ENCODE measurements at regions not wholly inside any gene's neighbourhood (a gene's known extent, or its start where the extent isn't known, plus 50 kb on each side); places are given as distances from the start of the nearest gene placed in this dataset.

DNA sequence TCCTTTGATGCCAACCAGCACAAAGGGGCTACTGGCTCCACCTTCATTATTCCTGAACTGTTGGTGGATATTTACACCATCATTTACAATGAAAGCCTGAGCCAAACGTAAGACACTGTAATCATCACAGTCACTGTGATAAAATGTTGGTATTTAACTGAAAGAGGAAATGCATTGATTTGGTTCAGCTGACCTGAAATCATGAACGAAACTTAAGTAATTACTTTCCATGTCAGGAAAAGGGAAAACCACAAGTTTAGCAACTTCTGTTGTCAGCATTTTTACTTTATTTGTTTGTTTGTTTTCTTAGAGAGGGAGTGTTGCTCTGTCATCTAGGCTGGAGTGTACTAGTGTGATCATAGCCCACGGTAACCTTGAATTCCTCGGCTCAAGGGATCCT lies 247.8 kb upstream of the FAM47A start:
- peaks cover 0 to under 1% of the 10 kb centered on the region in 2 donors for H3K9me3 ChIP-seq
- TF ChIP-seq POLR2AphosphoS5 (IDR thresholded peaks at IDR 0.05) = no peak
- TF ChIP-seq, protein P1, sequence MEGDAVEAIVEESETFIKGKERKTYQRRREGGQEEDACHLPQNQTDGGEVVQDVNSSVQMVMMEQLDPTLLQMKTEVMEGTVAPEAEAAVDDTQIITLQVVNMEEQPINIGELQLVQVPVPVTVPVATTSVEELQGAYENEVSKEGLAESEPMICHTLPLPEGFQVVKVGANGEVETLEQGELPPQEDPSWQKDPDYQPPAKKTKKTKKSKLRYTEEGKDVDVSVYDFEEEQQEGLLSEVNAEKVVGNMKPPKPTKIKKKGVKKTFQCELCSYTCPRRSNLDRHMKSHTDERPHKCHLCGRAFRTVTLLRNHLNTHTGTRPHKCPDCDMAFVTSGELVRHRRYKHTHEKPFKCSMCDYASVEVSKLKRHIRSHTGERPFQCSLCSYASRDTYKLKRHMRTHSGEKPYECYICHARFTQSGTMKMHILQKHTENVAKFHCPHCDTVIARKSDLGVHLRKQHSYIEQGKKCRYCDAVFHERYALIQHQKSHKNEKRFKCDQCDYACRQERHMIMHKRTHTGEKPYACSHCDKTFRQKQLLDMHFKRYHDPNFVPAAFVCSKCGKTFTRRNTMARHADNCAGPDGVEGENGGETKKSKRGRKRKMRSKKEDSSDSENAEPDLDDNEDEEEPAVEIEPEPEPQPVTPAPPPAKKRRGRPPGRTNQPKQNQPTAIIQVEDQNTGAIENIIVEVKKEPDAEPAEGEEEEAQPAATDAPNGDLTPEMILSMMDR (IDR thresholded peaks at IDR 0.05) = no peak
- no peak for TF ChIP-seq POLR2A (IDR thresholded peaks at IDR 0.05)
- intact Hi-C loops (cut with DNase I; ENCODE audit: low total_unique reads) = no loop called here

DNA sequence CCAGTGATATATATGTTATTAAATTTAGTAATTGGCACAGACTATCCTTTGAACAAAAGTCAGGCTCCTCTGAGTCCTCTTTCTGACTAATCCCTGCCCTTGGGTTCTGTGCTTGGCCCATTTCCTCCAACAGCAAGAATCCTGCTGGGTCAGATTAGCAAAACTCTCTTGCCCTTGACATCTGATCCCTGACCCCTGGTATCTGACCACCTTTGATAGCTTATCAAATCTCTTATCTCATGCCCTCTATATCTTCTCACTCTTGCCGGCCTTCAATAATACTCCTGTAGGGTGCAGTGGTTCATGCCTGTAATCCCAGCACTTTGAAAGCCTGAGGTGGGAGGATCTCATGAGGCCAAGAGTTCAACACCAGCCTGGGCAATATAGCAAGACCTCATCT lies 245.5 kb upstream of the FAM47A start:
- Histone ChIP-seq H3K9me3 (peaks cover 0 to 7% of the 10 kb centered on the region in 2 donors), H3K36me3 (no peaks in the 10 kb centered on the region), H3K27ac (no peak overlapping the region), H3K27me3 (peaks cover 0 to 7% of the 10 kb centered on the region in 2 donors), H3K4me1 (no peaks in the 10 kb centered on the region), H3K4me3 (no peak overlapping the region)
- DNase-seq (ENCODE audit: low spot score in 2 of 2) = no peak
- TF ChIP-seq, protein P1 (IDR thresholded peaks at IDR 0.05) = no peak
- TF ChIP-seq POLR2AphosphoS5 (IDR thresholded peaks at IDR 0.05) = no peak
- no peak for TF ChIP-seq POLR2A (IDR thresholded peaks at IDR 0.05)
- intact Hi-C loops (cut with DNase I; ENCODE audit: low total_unique reads) = no loop called here

More for the DNA sequence above, 247.8 kb upstream of the FAM47A start:
- Histone ChIP-seq H3K27ac (no peak overlapping the region), H3K4me3 (no peak overlapping the region), H3K36me3 (no peaks in the 10 kb centered on the region), H3K27me3 (peaks cover 0 to 7% of the 10 kb centered on the region in 2 donors), H3K4me1 (no peaks in the 10 kb centered on the region)
- DNase-seq (ENCODE audit: low spot score in 2 of 2) = no peak

DNA sequence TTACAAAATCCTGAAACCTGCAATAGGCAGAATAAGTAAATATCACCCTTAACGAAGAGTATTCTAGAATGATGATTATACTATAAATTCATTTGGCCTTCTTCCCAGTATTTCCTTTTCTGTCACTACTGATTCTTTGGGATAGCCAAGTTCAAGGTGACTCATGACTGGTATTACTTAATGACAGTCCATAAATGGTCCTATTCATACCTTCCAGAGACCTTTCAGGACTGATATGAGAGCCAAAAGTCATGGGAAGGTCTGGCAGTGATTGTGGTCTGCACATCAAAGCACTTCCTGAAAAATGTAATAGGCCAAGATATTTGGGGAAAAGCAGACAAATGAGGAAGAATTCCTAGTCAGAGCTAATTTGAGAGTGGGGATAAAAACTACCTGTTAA lies 239.6 kb upstream of the FAM47A start:
- Histone ChIP-seq H3K27me3 (peaks cover 0 to 3% of the 10 kb centered on the region in 2 donors), H3K27ac (no peak overlapping the region), H3K4me1 (no peaks in the 10 kb centered on the region), H3K4me3 (no peak overlapping the region), H3K36me3 (no peaks in the 10 kb centered on the region), H3K9me3 (peaks cover 0 to 13% of the 10 kb centered on the region in 2 donors)
- no peak for DNase-seq (ENCODE audit: low spot score in 2 of 2)
- no peak for TF ChIP-seq POLR2AphosphoS5 (IDR thresholded peaks at IDR 0.05)
- TF ChIP-seq POLR2A (IDR thresholded peaks at IDR 0.05) = no peak
- TF ChIP-seq, protein P1 (IDR thresholded peaks at IDR 0.05) = no peak
- intact Hi-C loops (cut with DNase I; ENCODE audit: low total_unique reads) = no loop called here

DNA sequence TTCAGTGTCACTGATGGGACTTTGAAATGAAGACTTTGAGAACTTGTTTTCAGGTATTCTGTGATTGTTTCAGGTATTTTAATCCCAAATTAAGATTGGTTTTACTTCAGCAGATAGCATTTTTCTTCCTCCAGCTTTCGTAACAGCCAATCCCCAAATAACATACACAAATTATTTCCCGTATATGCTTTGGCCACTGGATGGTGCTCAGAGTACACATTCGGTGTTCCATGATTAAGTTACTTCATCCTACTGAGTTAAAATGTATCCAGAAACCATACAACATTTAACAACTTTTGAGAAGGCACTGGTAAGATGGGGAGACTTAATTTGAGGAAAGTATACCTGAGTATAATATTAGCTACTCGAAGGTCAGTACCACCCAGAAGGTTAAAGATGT lies 233.4 kb upstream of the FAM47A start:
- Histone ChIP-seq H3K4me3 (no peak overlapping the region), H3K27me3 (no peaks in the 10 kb centered on the region), H3K4me1 (no peaks in the 10 kb centered on the region), H3K36me3 (no peaks in the 10 kb centered on the region), H3K27ac (no peak overlapping the region), H3K9me3 (peaks cover 0 to 6% of the 10 kb centered on the region in 2 donors)
- intact Hi-C loops (cut with DNase I; ENCODE audit: low total_unique reads) = loop anchor here (2.0 kb wide), 1 partner anchor 47 kb away; no protein-coding TSS in a partner anchor
- no peak for DNase-seq (ENCODE audit: low spot score in 2 of 2)
- TF ChIP-seq, protein P1 (IDR thresholded peaks at IDR 0.05) = peak in 1 of 3 donors; percentile 30
- no peak for TF ChIP-seq POLR2A (IDR thresholded peaks at IDR 0.05)
- no peak for TF ChIP-seq POLR2AphosphoS5 (IDR thresholded peaks at IDR 0.05)

DNA sequence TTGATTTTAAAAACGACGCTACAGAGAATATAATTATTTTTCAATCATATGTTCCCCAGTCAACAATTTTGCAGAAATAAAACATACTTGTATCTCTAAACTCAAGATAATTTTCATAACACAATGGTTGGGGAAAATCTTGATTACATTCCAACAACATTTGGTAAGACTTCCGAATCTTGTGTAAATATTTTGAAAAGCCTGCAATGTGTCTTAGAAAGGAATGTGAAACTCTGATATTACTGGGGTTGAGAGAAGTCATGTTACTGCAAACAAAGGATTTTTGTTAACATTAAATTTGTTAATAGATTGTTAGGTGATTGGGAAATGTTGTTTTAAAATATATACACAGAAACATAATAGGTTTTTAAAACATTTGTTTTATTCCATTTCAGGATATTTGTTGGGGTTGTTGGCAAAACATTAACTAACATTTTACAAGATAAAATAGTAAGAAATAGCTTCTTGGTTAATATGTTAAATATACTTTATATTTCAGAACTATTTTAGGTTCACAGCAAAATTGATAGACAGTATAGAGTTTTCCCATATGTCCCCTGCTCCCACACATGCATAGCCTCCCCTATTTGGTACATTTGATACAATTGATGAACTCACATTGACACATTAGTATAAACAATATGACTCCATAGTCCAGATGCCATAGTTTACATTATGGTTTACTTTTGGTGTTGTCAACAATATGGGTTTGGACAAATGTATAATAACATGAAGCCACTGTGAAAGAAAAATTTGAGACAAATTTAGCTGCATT lies 218.6 kb upstream of the FAM47A start:
- intact Hi-C loops (cut with DNase I; ENCODE audit: low total_unique reads) = no loop called here
- Histone ChIP-seq H3K9me3 (no peaks in the 10 kb centered on the region), H3K4me3 (no peak overlapping the region), H3K27me3 (no peaks in the 10 kb centered on the region), H3K4me1 (no peaks in the 10 kb centered on the region), H3K36me3 (no peaks in the 10 kb centered on the region), H3K27ac (no peak overlapping the region)
- TF ChIP-seq POLR2A (IDR thresholded peaks at IDR 0.05) (no peak), POLR2AphosphoS5 (IDR thresholded peaks at IDR 0.05) (no peak)
- TF ChIP-seq, protein P1 (IDR thresholded peaks at IDR 0.05) = no peak
- DNase-seq (ENCODE audit: low spot score in 2 of 2) = no peak

Data from breast epithelium (tissue), 4 donors.